Head of caudate nucleus (tissue), 42 donors: ENCODE measurements at regions not wholly inside any gene's neighbourhood (a gene's known extent, or its start where the extent isn't known, plus 50 kb on each side); places are given as distances from the start of the nearest gene placed in this dataset.

Experiments
- DNase-seq, 42 donors: peaks; one replicate each; pipeline versions ENCODE4 v3.0.0 to v3.0.0-alpha.2; 2020 to 2021; ENCODE audit warnings: mixed read lengths in 7 of 42
- intact Hi-C: fragments of 100-400 bp; cut with DNase I; formaldehyde crosslinking; loops from one replicate; pipeline ENCODE4 v1.15.0; 2022

- intact Hi-C loops: no loop called here
- DNase-seq: no peak
These were observed 78.9 kb upstream of the MPPED2 start for GRCh38 chr11:30665067-30665466.

- intact Hi-C loops: no loop called here
- DNase-seq: no peak
These were observed 67.5 kb upstream of the MPPED2 start for GRCh38 chr11:30653606-30654005.

- no peak for DNase-seq
- intact Hi-C loops: no loop called here
These were observed 66.6 kb upstream of the MPPED2 start for GRCh38 chr11:30652801-30653200.

- intact Hi-C loops: no loop called here
- DNase-seq: no peak
These were observed 64.1 kb upstream of the MPPED2 start for GRCh38 chr11:30650266-30650665.
